ENCODE measurements at regions not wholly inside any gene's neighbourhood (a gene's known extent, or its start where the extent isn't known, plus 50 kb on each side); places are given as distances from the start of the nearest gene placed in this dataset.

GRCh38 chr9:113796646-113797426, 79.3 kb upstream of the ZNF618 start:
- Histone ChIP-seq H3K4me1 (ENCODE audit: control insufficient read depth in 1 of 2, insufficient read depth in 2 of 2, low read length in 2 of 2) (no peaks in the 10 kb centered on the region), H3K9ac (ENCODE audit: low read depth in 1 of 2, low read length in 2 of 2) (no peak overlapping the region), H3K9me3 (ENCODE audit: control insufficient read depth in 1 of 2, low read length in 2 of 2) (no peaks in the 10 kb centered on the region), H3K36me3 (ENCODE audit: control insufficient read depth in 1 of 2, insufficient read depth in 2 of 2, low read length in 2 of 2) (no peaks in the 10 kb centered on the region), H3K27me3 (ENCODE audit: control insufficient read depth in 1 of 2, insufficient read depth in 2 of 2, low read length in 2 of 2) (no peaks in the 10 kb centered on the region), H3K4me3 (ENCODE audit: low read depth in 1 of 2, low read length in 2 of 2) (no peak overlapping the region), H3K27ac (ENCODE audit: low read depth, low read length) (no peak overlapping the region)

- Histone ChIP-seq H3K9me3 (ENCODE audit: control insufficient read depth in 1 of 2, low read length in 2 of 2) (no peaks in the 10 kb centered on the region), H3K9ac (ENCODE audit: low read depth in 1 of 2, low read length in 2 of 2) (no peak overlapping the region), H3K27ac (ENCODE audit: low read depth, low read length) (no peak overlapping the region), H3K4me3 (ENCODE audit: low read depth in 1 of 2, low read length in 2 of 2) (no peak overlapping the region), H3K36me3 (ENCODE audit: control insufficient read depth in 1 of 2, insufficient read depth in 2 of 2, low read length in 2 of 2) (no peaks in the 10 kb centered on the region), H3K27me3 (ENCODE audit: control insufficient read depth in 1 of 2, insufficient read depth in 2 of 2, low read length in 2 of 2) (no peaks in the 10 kb centered on the region), H3K4me1 (ENCODE audit: control insufficient read depth in 1 of 2, insufficient read depth in 2 of 2, low read length in 2 of 2) (no peaks in the 10 kb centered on the region)
Observed at GRCh38 chr9:113798062-113799030, 77.8 kb upstream of the ZNF618 start.

DNA sequence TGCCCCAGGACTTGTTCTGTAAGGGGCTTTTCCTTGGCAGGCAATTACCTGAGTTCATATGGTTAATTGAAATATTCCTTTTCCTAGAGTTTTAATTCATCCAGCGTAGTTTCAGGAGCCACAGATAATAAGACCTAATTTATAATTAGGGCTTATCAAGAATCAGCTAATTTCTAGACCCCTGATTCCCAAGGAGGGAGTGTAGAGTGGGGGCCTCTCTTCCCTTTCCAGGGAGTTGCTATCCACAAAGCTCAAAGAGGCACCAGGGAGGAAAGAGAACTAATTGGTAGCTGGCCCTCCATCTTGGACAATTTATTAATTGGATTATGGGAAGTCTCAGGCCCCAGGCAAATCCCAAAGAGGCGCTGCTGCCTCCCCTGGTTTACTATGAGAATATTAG, 75.8 kb upstream of the ZNF618 start:
- Histone ChIP-seq H3K4me3 (ENCODE audit: low read depth in 1 of 2, low read length in 2 of 2) (no peak overlapping the region), H3K36me3 (ENCODE audit: control insufficient read depth in 1 of 2, insufficient read depth in 2 of 2, low read length in 2 of 2) (no peaks in the 10 kb centered on the region), H3K4me1 (ENCODE audit: control insufficient read depth in 1 of 2, insufficient read depth in 2 of 2, low read length in 2 of 2) (no peaks in the 10 kb centered on the region), H3K27ac (ENCODE audit: low read depth, low read length) (no peak overlapping the region), H3K9ac (ENCODE audit: low read depth in 1 of 2, low read length in 2 of 2) (no peak overlapping the region), H3K27me3 (ENCODE audit: control insufficient read depth in 1 of 2, insufficient read depth in 2 of 2, low read length in 2 of 2) (no peaks in the 10 kb centered on the region), H3K9me3 (ENCODE audit: control insufficient read depth in 1 of 2, low read length in 2 of 2) (no peaks in the 10 kb centered on the region)

GRCh38 chr9:113803811-113804589, 72.1 kb upstream of the ZNF618 start:
- no peak overlapping the region for H3K27ac ChIP-seq (ENCODE audit: low read depth, low read length)
- H3K9me3 ChIP-seq (ENCODE audit: control insufficient read depth in 1 of 2, low read length in 2 of 2) = no peaks in the 10 kb centered on the region
- H3K4me1 ChIP-seq (ENCODE audit: control insufficient read depth in 1 of 2, insufficient read depth in 2 of 2, low read length in 2 of 2) = peaks cover 0 to 8% of the 10 kb centered on the region in 2 donors
- no peak overlapping the region for H3K4me3 ChIP-seq (ENCODE audit: low read depth in 1 of 2, low read length in 2 of 2)
- H3K36me3 ChIP-seq (ENCODE audit: control insufficient read depth in 1 of 2, insufficient read depth in 2 of 2, low read length in 2 of 2) = no peaks in the 10 kb centered on the region
- no peak overlapping the region for H3K9ac ChIP-seq (ENCODE audit: low read depth in 1 of 2, low read length in 2 of 2)
- H3K27me3 ChIP-seq (ENCODE audit: control insufficient read depth in 1 of 2, insufficient read depth in 2 of 2, low read length in 2 of 2) = no peaks in the 10 kb centered on the region

GRCh38 chr9:113805486-113806132, 70.5 kb upstream of the ZNF618 start:
- H3K27me3 ChIP-seq (ENCODE audit: control insufficient read depth in 1 of 2, insufficient read depth in 2 of 2, low read length in 2 of 2) = no peaks in the 10 kb centered on the region
- H3K9me3 ChIP-seq (ENCODE audit: control insufficient read depth in 1 of 2, low read length in 2 of 2) = no peaks in the 10 kb centered on the region
- peaks cover 0 to 8% of the 10 kb centered on the region in 2 donors for H3K4me1 ChIP-seq (ENCODE audit: control insufficient read depth in 1 of 2, insufficient read depth in 2 of 2, low read length in 2 of 2)
- H3K9ac ChIP-seq (ENCODE audit: low read depth in 1 of 2, low read length in 2 of 2) = no peak overlapping the region
- H3K4me3 ChIP-seq (ENCODE audit: low read depth in 1 of 2, low read length in 2 of 2) = no peak overlapping the region
- H3K36me3 ChIP-seq (ENCODE audit: control insufficient read depth in 1 of 2, insufficient read depth in 2 of 2, low read length in 2 of 2) = no peaks in the 10 kb centered on the region
- no peak overlapping the region for H3K27ac ChIP-seq (ENCODE audit: low read depth, low read length)

GRCh38 chr9:113807173-113808061, 68.7 kb upstream of the ZNF618 start:
- Histone ChIP-seq H3K27ac (ENCODE audit: low read depth, low read length) (no peak overlapping the region), H3K4me1 (ENCODE audit: control insufficient read depth in 1 of 2, insufficient read depth in 2 of 2, low read length in 2 of 2) (peaks cover 0 to 8% of the 10 kb centered on the region in 2 donors), H3K36me3 (ENCODE audit: control insufficient read depth in 1 of 2, insufficient read depth in 2 of 2, low read length in 2 of 2) (no peaks in the 10 kb centered on the region), H3K9ac (ENCODE audit: low read depth in 1 of 2, low read length in 2 of 2) (peak overlapping the region; percentile 57 to 58), H3K4me3 (ENCODE audit: low read depth in 1 of 2, low read length in 2 of 2) (peak overlapping the region; percentile 60 to 67), H3K9me3 (ENCODE audit: control insufficient read depth in 1 of 2, low read length in 2 of 2) (no peaks in the 10 kb centered on the region), H3K27me3 (ENCODE audit: control insufficient read depth in 1 of 2, insufficient read depth in 2 of 2, low read length in 2 of 2) (peaks cover 0 to 4% of the 10 kb centered on the region in 2 donors)

- H3K27ac ChIP-seq (ENCODE audit: low read depth, low read length) = no peak overlapping the region
Observed at GRCh38 chr9:113808391-113809358, 67.4 kb upstream of the ZNF618 start.

DNA sequence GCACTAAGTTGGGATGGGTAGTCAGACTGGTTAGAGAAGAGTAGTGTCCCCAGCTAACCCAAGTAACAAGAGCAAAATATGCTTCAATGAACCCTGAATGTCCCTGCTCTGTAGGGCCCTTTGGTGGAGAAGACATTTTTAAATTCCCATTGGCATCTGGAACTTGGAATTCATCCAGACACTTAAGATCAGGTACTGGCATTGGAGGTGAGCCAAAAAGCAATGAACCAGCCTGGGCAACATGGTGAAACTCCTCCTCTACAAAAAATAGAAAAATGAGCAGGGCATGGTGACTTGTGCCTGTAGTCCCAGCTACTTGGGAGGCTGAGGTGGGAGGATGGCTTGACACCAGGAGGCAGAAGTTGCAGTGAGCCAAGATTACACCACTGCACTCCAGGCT, 58.9 kb upstream of the ZNF618 start:
- Histone ChIP-seq H3K9ac (ENCODE audit: low read depth in 1 of 2, low read length in 2 of 2) (no peak overlapping the region), H3K9me3 (ENCODE audit: control insufficient read depth in 1 of 2, low read length in 2 of 2) (no peaks in the 10 kb centered on the region), H3K36me3 (ENCODE audit: control insufficient read depth in 1 of 2, insufficient read depth in 2 of 2, low read length in 2 of 2) (no peaks in the 10 kb centered on the region), H3K4me1 (ENCODE audit: control insufficient read depth in 1 of 2, insufficient read depth in 2 of 2, low read length in 2 of 2) (no peaks in the 10 kb centered on the region), H3K4me3 (ENCODE audit: low read depth in 1 of 2, low read length in 2 of 2) (no peak overlapping the region), H3K27ac (ENCODE audit: low read depth, low read length) (no peak overlapping the region), H3K27me3 (ENCODE audit: control insufficient read depth in 1 of 2, insufficient read depth in 2 of 2, low read length in 2 of 2) (no peaks in the 10 kb centered on the region)

More at GRCh38 chr9:113808391-113809358, 67.4 kb upstream of the ZNF618 start:
- no peaks in the 10 kb centered on the region for H3K9me3 ChIP-seq (ENCODE audit: control insufficient read depth in 1 of 2, low read length in 2 of 2)
- H3K4me1 ChIP-seq (ENCODE audit: control insufficient read depth in 1 of 2, insufficient read depth in 2 of 2, low read length in 2 of 2) = peaks cover 0 to 8% of the 10 kb centered on the region in 2 donors
- no peak overlapping the region for H3K9ac ChIP-seq (ENCODE audit: low read depth in 1 of 2, low read length in 2 of 2)
- no peak overlapping the region for H3K4me3 ChIP-seq (ENCODE audit: low read depth in 1 of 2, low read length in 2 of 2)
- peaks cover 0 to 4% of the 10 kb centered on the region in 2 donors for H3K27me3 ChIP-seq (ENCODE audit: control insufficient read depth in 1 of 2, insufficient read depth in 2 of 2, low read length in 2 of 2)
- no peaks in the 10 kb centered on the region for H3K36me3 ChIP-seq (ENCODE audit: control insufficient read depth in 1 of 2, insufficient read depth in 2 of 2, low read length in 2 of 2)
